NCI-H2029 treated with DMSO at 0.1 percent for 48 hours (cell line): ENCODE measurements at regions not wholly inside any gene's neighbourhood (a gene's known extent, or its start where the extent isn't known, plus 50 kb on each side); places are given as distances from the start of the nearest gene placed in this dataset.
"Not testable (repeated sequence)": the region's sequence is repeated elsewhere in the genome, so short reads cannot be mapped to it uniquely, and the experiment has no call there.

Experiments used
- DNase-seq: peaks from one replicate; lab custom pipeline; 2025; lab: John Stamatoyannopoulos, UW

DNA sequence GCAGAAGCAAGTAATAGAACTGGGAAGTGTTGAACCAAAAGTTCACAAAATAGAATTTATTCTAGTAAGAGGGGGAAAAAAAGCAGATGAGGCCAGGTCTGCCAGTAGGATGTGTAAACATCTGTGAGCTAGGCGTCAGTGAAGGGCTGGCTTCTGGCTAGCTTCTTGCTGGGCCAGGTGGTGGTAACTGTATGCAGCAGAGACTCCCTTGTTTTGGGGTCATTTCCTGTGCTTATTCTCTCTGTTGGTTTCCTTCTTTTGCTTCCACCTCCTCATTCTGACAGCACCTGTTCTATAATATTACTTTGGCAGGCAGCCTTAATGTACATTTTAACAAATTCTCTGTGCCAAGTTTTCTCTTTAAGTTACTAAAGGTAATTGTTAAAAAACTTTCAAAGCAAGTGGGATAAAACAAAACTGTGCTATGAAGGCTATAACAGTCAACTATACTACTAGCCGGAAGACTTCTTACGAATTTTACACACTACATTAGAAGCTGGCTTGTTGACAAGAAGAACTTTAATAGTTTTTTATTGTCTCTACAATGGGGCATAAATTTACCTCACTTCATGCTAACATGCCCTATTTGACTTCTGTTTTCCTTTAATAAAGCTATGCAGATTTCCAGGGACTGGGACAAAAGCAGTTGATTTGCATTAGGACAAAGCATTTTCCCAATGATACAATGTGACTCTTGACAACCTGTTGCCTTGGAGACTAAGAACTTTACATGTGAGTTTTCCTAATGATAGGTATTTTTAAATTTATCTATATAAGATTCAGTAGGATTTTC lies 318.8 kb upstream of the NAALADL2 start:
- DNase-seq, result peak; percentile 9

DNA sequence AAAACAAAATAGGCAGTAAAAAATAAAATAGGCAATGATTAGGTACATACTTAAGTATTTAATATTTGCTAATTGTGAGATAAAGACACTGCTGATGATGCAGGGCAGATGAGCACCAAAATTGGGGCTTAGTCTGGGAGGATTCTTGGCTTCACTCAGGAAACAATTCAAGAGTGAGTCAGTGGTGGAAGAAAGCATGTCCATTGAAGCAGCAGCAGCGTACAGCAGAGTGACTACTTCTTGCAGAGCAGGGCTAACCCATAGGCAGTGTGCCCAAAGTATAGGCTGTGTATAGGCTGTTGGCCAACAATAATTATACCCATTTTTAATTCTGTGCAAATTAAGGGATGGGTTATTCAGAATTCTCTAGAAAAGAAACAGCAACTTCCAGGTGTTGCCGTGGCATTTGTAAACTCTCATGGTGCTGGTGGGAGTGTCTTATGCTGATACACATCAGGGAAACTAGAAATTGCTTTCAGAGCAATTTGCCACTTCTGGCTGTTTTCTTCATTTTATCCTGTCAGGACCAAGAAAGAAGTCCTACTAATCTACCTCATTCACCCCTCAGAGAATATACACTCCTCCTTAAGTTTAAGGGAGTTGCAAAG lies 317.3 kb upstream of the NAALADL2 start:
- no peak for DNase-seq

DNA sequence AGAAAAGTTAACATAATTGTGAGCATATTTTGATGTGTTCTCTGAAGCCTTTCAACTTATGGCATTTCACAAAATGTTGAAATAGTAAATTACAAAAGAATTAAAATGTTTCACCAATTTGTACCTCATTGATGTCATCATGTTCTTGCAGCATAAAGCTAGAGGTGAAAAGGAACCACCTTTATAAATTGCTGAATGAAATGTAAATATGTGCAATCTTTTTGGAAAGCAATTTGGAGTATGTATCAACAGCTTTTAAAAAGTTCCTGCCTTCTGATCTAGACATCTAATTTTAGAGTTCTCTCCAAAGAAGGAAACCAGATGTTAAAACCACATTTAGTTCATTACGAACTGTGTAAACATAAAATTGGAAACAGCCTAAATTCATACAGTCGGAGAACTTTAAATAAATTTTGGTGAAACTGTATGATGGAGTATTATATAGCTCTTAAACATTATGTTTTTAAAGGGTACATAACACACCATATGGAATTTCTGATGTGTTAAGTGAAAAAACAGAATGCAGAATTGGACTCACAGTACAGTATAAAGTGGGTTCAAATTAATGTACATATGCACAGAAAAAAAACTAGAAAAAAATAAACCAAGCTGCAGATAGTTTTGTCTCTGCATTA lies 311.2 kb upstream of the NAALADL2 start:
- no peak for DNase-seq

DNA sequence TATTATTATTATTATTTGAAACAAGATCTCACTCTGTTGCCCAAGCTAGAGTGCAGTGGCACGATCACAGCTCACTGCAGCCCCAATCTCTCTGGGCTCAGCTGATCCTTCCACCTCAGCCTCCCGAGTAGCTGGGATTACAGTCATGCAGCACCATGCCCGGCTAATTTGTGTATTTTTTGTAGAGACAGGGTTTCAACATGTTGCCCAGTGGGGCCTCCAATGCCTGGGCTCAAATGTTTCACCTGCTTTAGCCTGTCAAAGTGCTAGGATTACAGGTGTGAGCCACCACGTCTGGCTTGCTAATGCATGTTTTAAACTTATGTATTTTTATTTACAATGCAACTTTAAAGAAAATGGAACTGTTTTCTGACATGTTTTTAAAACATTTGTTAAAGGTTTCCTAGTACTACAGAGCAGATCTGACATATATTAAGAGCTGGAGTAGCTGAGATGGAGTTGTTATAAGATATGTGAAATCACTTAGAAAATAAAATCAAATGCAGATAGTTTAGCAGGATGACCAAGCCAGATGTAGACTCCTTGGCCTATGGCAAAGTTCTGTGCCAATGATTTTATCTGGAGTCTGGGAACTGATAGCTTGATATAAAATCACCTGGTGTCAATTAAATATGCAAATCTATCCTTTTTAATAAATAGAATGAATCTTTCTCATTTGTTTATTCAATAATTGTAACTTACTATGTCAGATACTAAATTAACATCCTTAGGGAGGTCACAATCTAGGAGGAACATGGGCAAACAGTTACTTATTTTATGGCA lies 310.1 kb upstream of the NAALADL2 start:
- DNase-seq, result no peak

DNA sequence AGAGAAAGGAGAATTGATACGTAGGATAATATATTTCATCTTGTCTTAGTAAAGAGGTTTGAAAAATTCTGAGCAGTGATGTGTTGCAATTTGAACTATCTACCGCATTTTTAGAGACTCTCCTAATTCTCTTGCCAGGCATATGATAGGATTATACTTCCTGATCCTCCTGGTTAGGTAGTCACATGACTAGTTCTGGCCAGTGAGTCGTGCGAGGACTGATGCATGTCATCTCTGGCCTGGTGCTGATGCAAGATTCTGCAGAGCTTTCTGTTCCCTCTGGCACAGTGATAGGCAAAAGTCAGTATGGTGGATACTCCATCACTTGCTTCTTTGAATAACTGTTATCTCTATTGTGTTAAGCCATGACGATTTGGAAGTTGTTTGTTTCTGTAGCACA lies 277.6 kb upstream of the NAALADL2 start:
- DNase-seq, result no peak

DNA sequence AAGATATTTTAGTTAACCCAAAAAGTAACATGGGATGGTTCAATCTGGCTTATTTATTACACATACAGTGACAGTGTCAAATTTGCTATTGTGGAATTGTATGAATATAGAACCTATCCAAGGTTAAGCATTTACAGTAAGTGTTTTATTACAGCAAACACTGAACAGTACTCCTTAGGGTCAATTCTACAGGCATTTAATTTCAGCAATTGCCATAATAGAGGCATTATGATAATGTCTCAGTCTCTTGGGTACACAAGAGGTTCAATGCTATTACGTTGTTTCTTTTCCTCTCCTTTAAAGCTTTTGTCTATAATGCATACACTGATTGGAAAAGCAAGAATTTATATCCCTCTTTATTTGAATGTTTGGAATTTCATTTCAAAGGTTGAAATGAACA lies 275.7 kb upstream of the NAALADL2 start:
- DNase-seq, result no peak

DNA sequence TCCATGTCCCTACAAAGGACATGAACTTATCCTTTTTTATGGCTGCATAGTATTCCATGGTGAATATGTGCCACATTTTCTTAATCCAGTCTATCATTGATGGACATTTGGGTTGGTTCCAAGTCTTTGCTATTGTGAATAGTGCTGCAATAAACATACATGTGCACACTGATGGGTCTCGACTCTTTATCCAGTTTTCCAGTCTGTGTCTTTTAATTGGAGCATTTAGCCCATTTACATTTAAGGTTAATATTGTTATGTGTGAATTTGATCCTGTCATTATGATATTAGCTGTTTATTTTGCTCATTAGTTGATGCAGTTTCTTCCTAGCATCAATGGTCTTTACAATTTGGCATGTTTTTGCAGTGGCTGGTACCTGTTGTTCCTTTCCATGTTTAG lies 272.0 kb upstream of the NAALADL2 start:
- not testable (repeated sequence) for DNase-seq

DNA sequence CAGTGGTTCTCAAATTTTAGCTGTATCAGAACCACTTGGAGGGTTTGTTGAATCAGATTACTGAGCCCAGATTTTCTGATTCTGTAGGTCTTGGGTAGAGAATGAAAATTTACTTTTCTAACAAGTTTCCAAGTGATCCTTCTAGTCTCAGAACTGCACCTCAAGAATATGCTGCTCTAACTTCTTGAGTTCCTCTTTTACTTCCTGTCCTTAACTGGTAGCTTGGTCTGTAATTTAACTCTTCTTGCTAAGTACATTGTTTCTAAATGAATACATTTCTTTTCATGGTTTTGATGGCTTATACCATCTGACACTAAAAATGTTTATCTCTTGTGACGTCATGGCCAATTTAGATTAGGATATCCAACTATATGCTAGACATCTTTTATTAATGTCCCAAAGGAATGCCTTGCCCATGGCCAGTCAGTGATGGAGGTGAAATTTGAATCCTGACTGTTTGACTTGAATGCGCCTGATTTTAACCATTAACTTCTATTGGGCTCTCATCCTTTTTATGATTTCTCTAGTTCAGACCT lies 262.6 kb upstream of the NAALADL2 start:
- DNase-seq, result no peak

DNA sequence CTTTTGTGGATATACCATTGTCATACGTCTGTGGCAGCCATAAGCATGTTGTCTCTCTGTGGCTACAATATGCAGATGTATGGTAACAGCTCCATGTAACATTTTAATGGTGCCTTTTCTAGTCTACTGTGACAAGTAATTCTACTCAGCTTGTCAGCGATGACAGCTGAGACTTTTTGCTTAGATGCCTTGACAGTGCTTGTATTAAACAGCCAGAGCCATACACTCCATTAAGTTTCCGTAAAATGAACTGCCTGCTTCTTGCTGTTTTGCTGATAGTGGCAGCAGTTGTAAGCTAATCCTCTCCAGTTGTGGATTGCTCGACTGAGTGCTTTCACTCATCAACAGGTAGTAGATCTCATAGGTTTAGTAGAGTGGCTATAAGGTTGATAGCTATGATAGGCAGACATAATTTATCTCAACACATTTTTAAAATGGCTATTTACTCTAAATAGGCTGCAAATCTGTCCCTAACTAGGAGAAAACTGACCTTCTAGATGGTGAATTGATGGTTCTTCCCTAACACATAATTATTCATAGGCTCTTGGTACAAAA lies 260.2 kb upstream of the NAALADL2 start:
- no peak for DNase-seq

DNA sequence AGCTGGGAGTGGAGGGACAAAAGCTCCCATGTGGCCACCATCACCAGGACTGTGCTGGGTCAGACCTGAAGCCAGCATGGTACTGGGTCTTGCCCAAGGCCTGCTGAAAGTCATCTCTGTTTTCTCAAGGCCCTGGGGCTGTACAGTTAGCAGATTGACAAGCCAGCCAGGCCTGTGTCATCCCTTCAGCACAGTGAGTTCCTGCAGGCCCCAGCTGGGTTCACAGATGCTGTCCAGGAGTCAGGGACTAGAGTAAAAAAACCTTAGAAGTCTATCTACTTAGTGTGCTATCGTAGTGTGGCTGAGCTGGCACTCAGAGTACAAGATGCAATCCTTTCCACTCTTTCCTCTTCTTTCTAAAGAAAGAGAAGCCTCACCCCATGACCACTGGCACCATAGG lies 246.0 kb upstream of the NAALADL2 start:
- DNase-seq, result no peak

DNA sequence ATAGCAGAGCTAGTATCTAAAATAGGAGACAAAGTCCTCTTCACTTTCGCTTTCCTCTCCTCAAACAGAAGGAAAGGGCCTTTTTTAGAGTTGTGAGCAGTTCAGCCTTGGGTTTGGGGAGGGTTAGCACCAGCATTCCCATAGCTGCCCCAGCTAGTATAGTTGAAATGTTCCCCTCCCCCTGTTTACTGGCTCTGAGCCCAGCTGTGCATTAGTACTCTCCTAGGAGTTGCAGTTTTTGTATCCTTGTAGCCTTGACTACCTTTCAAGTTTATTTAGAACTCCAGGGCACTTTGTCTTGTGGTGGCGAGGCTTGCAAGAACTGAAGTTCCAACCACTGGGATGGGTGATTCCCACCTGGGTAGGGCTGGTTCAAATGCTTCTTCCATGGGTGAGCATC lies 245.1 kb upstream of the NAALADL2 start:
- no peak for DNase-seq

DNA sequence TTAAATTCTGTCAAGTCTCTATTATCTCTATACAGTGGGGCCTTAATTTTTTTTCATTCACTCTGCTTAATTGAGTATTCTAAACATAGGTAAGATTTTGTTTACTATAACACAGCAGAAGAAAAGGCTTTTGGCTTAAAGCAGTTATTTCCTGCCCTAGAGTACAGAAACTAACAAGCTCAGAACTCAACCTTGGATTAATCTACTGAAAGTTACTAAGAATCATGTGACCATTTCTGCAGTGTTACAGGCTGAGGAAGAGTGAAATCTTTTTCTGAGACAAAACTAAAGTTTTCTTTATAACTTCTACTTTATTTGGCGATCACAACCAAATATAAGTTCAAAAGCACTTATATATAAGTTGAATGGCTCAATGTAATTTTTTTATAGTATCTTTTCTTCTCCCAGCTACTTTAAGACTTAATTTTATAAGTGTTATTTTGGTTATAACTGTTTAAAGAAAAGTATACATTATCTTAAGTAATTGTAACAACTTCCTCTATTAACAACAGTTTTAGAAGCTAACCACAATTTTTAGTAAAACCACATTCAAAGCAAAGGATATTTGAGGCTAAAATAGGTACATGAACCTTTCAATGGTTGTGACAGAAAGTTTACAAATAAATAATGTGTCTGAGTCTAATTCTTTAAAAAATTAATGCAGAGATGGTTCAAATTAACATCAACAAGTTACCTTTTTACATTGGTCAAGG lies 240.6 kb upstream of the NAALADL2 start:
- no peak for DNase-seq

DNA sequence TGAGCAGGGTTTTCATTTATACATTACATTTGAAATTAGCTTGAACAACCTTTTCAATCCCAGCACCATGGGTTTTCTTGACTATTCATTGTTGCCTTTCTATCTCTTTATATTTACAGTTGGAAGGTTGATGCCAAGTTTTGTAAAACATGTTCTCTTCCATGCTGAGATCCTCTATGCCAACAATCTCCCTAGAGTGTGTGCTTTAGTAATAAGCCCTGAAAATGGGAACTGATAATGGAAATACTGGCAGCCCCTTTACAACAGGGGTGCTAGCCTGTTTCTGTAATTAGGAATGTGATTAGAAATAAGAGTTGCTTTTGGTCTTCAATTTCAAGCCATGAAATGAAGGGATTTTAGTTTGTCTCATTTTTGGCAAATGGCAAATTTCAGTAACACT lies 239.9 kb upstream of the NAALADL2 start:
- no peak for DNase-seq

DNA sequence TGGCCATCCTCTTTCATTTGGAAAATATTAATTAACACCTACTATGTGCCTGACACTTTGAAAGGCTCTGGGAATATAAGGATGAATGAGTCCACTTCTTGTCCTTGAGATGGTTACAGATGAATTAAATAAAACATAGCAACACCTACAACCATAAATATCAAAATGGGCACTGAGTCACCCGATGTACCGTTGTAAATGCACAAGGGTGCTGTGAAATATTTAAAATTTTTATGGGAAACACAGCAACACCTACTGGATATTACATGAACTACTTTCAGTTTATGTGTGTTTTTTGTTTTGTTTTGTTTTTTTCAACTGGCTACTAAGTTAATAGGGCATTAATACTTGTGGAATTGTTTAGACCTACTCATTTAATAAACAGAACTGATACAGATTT lies 239.0 kb upstream of the NAALADL2 start:
- no peak for DNase-seq

DNA sequence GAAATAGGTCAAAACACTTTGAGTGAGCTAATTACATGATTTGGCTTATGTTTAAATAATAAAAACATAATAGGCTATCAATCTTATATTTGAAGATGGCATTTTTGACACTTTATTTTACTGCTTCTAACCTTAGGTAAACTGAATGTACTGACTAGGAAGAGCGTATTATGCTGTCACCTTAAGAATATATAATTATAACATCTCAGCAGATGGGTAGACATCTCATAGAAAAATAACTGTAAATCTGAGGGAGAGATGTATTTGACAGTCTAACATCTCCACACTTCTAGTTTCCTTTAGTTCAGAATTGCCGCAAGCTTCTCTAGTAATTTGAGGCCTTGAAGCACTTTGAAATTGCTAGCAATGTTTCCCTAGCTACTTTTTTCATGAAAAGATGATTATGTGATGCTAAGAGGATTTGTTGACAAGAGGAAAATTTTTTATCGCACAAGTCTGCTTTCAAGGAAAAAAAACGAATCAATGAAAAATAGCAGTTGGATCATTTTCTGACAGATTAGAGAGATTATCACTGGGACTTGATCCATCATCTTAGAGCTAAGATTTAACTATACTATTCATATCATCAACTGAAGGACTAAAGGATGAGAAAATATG lies 238.2 kb upstream of the NAALADL2 start:
- no peak for DNase-seq

DNA sequence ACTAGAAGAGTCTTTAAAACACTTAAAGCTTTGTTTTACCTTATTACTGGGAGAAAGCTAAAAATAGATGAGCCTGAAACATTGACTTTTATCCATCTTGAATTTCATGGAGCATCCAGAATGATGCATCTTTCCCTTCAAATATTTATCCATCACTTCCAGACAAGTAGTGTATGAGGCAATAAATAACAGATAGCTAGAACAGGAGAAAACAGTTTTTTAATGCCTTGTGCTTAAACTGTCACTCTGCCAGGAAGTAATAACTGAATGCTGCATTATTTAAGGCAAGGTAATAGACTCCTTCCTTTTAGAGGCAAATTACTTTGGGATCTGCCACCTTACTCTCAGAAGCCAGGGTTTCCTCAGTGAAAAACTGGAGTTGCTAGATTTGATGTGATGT lies 225.8 kb upstream of the NAALADL2 start:
- no peak for DNase-seq

DNA sequence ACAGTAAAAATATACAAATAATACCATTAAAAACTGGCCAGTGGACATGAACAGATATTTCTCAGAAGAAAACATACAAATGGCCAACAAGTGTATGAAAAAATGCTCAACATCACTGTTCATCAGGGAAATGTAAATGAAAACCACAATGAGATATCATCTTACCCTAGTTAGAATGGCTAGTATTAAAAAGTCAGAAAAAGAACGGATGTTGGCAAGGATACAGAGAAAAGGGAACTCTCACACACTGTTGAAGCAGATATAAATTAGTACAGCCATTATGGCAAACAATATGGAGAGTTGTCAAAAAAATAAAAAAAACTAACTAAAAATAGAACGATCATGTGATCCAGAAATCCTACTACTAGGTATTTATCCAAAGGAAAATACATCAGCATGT lies 222.7 kb upstream of the NAALADL2 start:
- no peak for DNase-seq

DNA sequence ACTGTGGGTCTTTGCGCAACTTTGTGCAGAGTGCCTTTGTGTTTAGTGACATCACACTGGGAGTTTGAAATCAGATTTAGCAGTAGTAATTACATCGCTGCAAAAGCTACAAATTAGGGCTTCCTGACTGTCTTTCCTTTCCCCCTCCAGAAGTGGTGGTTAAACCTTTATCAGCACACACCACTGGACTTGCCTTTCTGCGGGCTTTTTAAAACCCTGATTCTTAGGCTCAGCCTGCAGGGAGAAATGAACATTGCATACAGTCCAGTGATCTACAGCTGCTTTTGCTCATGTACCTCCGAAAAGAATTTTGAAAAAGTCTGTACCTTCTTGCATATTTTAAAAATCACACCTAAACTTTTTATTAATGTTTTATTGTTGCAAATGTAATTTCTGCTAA lies 219.7 kb upstream of the NAALADL2 start:
- DNase-seq, result no peak

DNA sequence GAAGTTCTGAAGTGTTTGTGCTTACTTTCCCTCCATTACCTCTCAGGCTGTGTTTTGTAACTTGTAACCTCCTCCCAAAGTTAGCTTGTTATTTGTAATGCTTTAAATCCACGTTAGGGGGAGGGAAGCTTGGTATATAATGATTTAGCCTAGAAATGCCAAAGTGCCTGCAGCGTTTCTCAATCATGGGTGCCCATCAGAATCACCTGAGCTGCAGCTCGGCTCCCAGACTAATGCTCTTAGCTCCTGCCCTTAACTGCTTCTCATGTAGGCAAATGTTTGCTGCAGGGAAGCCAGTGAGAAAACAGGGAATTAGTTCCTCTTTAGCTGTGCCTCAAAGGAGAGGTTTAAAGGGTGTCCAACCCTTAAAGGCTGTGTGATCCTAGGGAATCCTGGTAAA lies 219.2 kb upstream of the NAALADL2 start:
- no peak for DNase-seq

DNA sequence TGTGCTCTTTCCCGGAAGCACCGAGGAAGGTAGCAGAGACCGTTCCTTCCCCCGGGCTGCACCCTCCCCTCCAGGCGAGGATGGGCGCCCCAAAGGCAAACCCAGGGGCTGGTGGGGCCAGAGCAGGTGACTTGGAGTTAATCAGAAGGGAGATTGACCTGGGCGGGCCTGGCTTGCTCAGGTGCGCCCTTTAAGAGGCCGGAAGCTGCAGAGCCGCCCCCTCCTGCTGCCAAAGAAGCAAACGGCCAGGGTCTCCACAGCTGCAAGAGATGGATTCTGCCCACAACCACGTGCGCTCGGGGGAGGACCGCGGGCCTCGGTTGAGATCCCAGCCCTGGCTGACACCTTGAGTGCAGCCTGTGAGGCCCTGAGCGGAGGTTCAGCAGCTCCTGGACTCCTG lies 218.2 kb upstream of the NAALADL2 start:
- DNase-seq, result no peak

DNA sequence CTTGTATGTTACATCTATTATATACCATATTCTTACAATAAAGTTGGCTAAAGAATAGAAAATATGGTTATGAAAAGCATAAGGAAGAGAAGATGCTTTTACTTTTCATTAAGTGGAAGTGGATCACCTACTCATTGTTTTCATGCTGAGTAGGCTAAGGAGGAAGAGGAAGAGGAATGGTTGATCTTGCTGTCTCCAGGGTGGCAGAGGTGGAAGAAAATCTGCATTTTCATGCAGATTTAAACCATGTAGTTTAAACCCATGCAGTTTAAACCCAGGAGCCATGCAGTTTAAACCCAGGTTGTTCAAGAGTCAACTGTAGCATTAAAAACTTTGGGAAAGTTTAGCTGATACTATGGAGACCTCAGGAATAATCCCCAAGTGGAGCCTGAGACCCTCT lies 214.8 kb upstream of the NAALADL2 start:
- no peak for DNase-seq
